Common myeloid progenitor, CD34-positive (primary cell): ENCODE measurements at regions not wholly inside any gene's neighbourhood (a gene's known extent, or its start where the extent isn't known, plus 50 kb on each side); places are given as distances from the start of the nearest gene placed in this dataset.

ENCODE experiments used
- CTCF ChIA-PET: fragments of 350-600 bp; sonication (Branson Sonifier 250); formaldehyde crosslinking; loops from one replicate; lab custom pipeline; 2021; ENCODE audit warnings: antibody characterized with exemption; lab: Charles Lee
- POLR2A ChIA-PET: fragments of 350-600 bp; sonication (Branson Sonifier 250); formaldehyde crosslinking; loops from one replicate; lab custom pipeline; 2021; ENCODE audit warnings: antibody characterized with exemption; lab: Charles Lee
- DNase-seq, 3 donors: peaks; one replicate each; pipeline versions ENCODE4 v3.0.0 to v3.0.0-alpha.2; 2013
- H3K27ac ChIP-seq, 2 experiments: 1 replicate in 1 of 2; 2 replicates in 1 of 2; pipeline ENCODE4 v1.7.0; 2013; ENCODE audit warnings: inconsistent platforms in 2 of 2, low read length in 2 of 2, mild to moderate bottlenecking in 2 of 2, low read depth in 1 of 2, moderate library complexity in 1 of 2; ENCODE audit not compliant: severe bottlenecking in 2 of 2, insufficient read depth in 1 of 2, poor library complexity in 1 of 2
- H3K27me3 ChIP-seq, 5 experiments: replicated peaks in 2 of 5; 1 replicate in 3 of 5; 2 replicates in 2 of 5; pipeline versions ENCODE4 v1.6.1 to v1.7.0; 2013; ENCODE audit warnings: low read length in 4 of 5, mild to moderate bottlenecking in 2 of 5, moderate library complexity in 2 of 5, inconsistent platforms in 1 of 5; ENCODE audit not compliant: insufficient read depth in 5 of 5, control insufficient read depth in 4 of 5
- H3K36me3 ChIP-seq, 4 experiments: 1 replicate in 2 of 4; 2 replicates in 2 of 4; pipeline versions ENCODE4 v1.6.1 to v1.7.0; 2013; ENCODE audit warnings: low read length in 3 of 4, control low read depth in 1 of 4, mild to moderate bottlenecking in 1 of 4; ENCODE audit not compliant: control insufficient read depth in 4 of 4, insufficient read depth in 4 of 4
- H3K4me1 ChIP-seq, 4 experiments: 1 replicate in 3 of 4; 2 replicates in 1 of 4; pipeline versions ENCODE4 v1.6.1 to v1.7.1; 2013; ENCODE audit warnings: low read length in 3 of 4, mild to moderate bottlenecking in 3 of 4, control low read depth in 1 of 4, inconsistent platforms in 1 of 4, moderate library complexity in 1 of 4; ENCODE audit not compliant: control insufficient read depth in 4 of 4, insufficient read depth in 4 of 4; ENCODE audit errors: control extremely low read depth in 1 of 4
- H3K4me3 ChIP-seq, 7 experiments: 1 replicate in 4 of 7; 2 replicates in 3 of 7; pipeline versions ENCODE4 v1.5.1 to v1.7.0; 2013; ENCODE audit warnings: mild to moderate bottlenecking in 7 of 7, low read length in 6 of 7, moderate library complexity in 6 of 7, inconsistent platforms in 2 of 7, low read depth in 2 of 7, control low read depth in 1 of 7; ENCODE audit not compliant: insufficient read depth in 4 of 7, control insufficient read depth in 1 of 7; ENCODE audit errors: extremely low read depth in 1 of 7
- H3K9me3 ChIP-seq, 5 experiments: 1 replicate in 4 of 5; 2 replicates in 1 of 5; pipeline versions ENCODE4 v1.6.1 to v1.7.1; 2013; ENCODE audit warnings: low read length in 4 of 5, mild to moderate bottlenecking in 2 of 5, inconsistent platforms in 1 of 5, low read depth in 1 of 5, moderate library complexity in 1 of 5; ENCODE audit not compliant: control insufficient read depth in 4 of 5, insufficient read depth in 2 of 5; ENCODE audit errors: control extremely low read depth in 1 of 5
- WGBS: methylation state at CpG from one replicate; pipeline ENCODE4 v1.1.5; 2013; ENCODE audit not compliant: insufficient coverage; 5-methylcytosine and 5-hydroxymethylcytosine counted together

DNA sequence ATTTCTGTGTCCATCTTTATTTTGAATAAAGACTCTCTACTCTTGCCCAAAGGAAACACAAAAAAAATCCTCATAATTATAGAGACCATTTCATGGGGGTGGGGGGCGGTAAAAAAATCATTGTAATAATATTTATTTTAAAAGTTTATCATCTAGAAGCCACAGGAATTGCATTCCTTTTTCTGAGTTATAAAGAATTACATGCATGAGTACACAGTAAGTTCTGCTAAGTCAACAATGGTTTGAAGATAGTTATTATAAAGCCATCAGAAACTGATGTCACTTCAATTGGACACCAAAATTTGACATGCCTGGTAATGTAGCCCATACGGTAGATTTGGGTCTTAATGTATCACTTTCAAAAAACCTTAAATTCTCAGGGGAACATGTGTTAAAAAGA, 478.1 kb upstream of the NR5A2 start:
- peaks cover 0 to 5% (median 3%) of the 10 kb centered on the region in 4 experiments for H3K4me1 ChIP-seq
- H3K27ac ChIP-seq = no peak overlapping the region
- ChIA-PET POLR2A (no interaction called here), CTCF (interaction anchor here (0.9 to 1.8 kb wide), 6 partner anchors 612 to 793 kb away, joined by 3 to 9 read pairs (median 4); no protein-coding TSS in a partner anchor)
- no peak for DNase-seq
- no peak overlapping the region for H3K4me3 ChIP-seq
- H3K27me3 ChIP-seq = no peaks in the 10 kb centered on the region
- WGBS = no CpG with 5 or more reads among the region's 2 CpGs
- no peaks in the 10 kb centered on the region for H3K9me3 ChIP-seq
- H3K36me3 ChIP-seq = no peaks in the 10 kb centered on the region

DNA sequence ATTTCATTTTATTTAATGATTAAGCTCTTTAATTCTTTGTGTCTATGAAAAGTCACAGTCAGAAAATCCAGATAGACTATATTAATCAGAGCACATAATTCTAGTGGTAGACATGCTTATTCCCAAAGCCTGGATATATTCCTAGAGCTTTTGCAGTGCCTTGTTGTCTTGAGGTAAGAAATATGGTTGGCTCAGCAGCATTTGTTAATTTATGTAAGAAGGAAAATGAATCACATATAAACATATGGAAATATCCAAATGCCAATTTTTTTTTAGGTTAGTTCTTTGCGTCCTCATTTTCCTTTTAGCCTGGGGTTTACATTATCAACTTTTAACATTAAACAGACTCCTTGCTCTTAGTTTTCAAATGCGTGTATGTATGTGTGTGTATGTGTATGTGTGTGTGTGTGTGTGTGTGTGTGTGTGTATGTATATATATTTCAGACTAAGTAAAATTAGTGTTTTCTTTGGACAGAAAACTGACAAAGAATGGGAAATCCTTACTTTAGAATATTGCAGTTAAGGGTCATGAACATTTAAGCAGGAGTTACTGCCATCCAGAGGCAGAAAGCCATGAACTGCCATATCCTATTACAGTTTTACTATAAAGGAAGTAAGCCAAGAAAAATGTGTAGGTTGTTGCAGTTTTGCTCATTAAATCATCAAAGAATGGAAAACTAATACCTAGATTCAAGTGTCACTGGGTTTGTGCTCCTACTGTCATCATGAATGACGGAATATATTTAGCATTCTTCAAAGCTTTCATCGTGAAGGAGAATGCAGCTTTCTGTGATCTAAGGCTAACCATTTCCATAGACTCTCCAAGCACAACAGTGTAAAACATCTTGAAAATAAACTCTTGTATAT, 477.1 kb upstream of the NR5A2 start:
- Histone ChIP-seq H3K4me1 (peaks cover 0 to 5% (median 3%) of the 10 kb centered on the region in 4 experiments), H3K36me3 (no peaks in the 10 kb centered on the region), H3K27me3 (no peaks in the 10 kb centered on the region), H3K4me3 (no peak overlapping the region), H3K27ac (no peak overlapping the region), H3K9me3 (no peaks in the 10 kb centered on the region)
- peak; percentile 17 to 61 (median 48) for DNase-seq
- POLR2A ChIA-PET = no interaction called here
- 92% methylated on average over 2 of the region's 4 CpGs for WGBS
- CTCF ChIA-PET = interaction anchor here (0.7 to 1.8 kb wide), 14 partner anchors 13 to 794 kb away, joined by 3 to 9 read pairs (median 4); no protein-coding TSS in a partner anchor

DNA sequence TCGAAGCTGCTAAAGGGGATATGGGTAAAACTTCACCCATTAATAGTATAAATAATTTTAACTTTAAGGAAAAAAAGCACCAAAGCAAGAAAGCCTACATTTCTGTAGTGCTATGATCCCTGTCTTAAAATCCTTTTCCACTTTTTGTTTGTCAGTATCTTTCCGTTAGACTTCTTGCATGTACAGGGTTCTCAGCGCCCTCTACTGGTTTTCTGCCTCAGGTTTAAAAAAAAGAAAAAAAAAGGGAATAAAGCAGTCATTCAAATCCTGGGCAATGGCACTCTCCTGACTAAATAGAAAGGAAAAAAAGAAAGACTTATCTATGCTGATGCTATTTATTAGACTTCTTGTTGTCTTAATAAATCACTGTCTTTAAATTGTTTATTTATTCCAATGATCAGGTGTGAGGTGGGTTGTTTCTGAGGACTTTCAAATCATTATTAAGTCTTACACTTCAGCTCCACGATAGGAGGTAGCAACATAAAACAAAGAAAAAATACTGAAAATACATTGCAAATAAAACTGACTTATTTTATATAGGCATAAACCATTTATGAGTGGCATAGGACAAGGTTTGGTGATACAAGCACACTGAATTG, 475.4 kb upstream of the NR5A2 start:
- peaks cover 0 to 5% (median 3%) of the 10 kb centered on the region in 4 experiments for H3K4me1 ChIP-seq
- ChIA-PET POLR2A (no interaction called here), CTCF (interaction anchor here (0.8 to 1.7 kb wide), 7 partner anchors 23 to 793 kb away, joined by 3 to 5 read pairs (median 3); no protein-coding TSS in a partner anchor)
- DNase-seq = peak; percentile 82 to 90 (median 86)
- H3K36me3 ChIP-seq = no peaks in the 10 kb centered on the region
- no peaks in the 10 kb centered on the region for H3K9me3 ChIP-seq
- no peak overlapping the region for H3K27ac ChIP-seq
- no peak overlapping the region for H3K4me3 ChIP-seq
- WGBS = no CpG with 5 or more reads among the region's 4 CpGs
- H3K27me3 ChIP-seq = no peaks in the 10 kb centered on the region

DNA sequence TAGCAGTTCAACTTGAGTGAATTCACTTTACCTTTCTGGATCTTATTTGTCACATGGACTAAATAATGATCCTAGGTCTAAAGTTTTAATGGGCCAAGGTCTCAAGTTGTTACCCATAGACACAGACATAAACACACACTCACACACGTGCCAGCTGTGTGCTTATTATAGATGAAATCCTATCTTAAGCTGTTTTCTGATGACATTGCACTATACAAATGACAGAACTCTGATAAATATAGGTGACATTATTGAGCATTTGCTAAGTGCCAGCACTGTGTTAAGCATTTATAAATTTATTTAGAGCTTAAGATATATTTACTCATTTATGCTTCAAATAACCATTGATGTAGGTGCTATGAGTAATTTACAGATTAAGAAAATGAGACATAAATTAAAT, 474.4 kb upstream of the NR5A2 start:
- no peaks in the 10 kb centered on the region for H3K27me3 ChIP-seq
- no peaks in the 10 kb centered on the region for H3K36me3 ChIP-seq
- CTCF ChIA-PET = interaction anchor here (0.7 to 1.1 kb wide), 3 partner anchors 9 to 797 kb away, joined by 3 to 4 read pairs (median 3); no protein-coding TSS in a partner anchor
- POLR2A ChIA-PET = no interaction called here
- WGBS = no CpG with 5 or more reads among the region's 1 CpG
- DNase-seq = no peak
- no peak overlapping the region for H3K4me3 ChIP-seq
- peaks cover 0 to 5% (median 3%) of the 10 kb centered on the region in 4 experiments for H3K4me1 ChIP-seq
- no peaks in the 10 kb centered on the region for H3K9me3 ChIP-seq
- H3K27ac ChIP-seq = no peak overlapping the region

DNA sequence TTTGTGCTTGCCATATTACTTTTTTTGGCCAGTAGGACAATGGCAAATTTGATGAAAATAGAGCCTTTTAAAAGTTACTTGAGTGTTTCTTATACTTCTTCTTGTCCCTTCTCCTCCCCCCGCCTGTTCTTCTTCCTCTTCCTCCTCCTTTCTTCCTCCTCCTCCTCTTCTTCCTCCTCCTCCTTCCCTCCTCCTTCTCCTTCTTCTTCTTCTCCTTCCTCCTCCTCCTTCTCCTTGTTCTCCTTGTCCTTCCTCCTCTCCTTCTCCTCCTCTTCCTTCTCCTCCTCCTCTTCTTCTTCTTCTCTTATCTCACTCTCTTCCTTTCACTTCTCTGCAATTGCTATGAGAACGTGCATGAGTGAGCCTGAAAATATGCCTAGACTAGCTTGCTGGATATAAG, 466.2 kb upstream of the NR5A2 start:
- H3K36me3 ChIP-seq = no peaks in the 10 kb centered on the region
- WGBS = 100% methylated on average over 1 of the region's 2 CpGs
- POLR2A ChIA-PET = no interaction called here
- CTCF ChIA-PET = no interaction called here
- no peak overlapping the region for H3K27ac ChIP-seq
- DNase-seq = no peak
- H3K4me1 ChIP-seq = no peaks in the 10 kb centered on the region
- H3K4me3 ChIP-seq = no peak overlapping the region
- H3K9me3 ChIP-seq = no peaks in the 10 kb centered on the region
- no peaks in the 10 kb centered on the region for H3K27me3 ChIP-seq

DNA sequence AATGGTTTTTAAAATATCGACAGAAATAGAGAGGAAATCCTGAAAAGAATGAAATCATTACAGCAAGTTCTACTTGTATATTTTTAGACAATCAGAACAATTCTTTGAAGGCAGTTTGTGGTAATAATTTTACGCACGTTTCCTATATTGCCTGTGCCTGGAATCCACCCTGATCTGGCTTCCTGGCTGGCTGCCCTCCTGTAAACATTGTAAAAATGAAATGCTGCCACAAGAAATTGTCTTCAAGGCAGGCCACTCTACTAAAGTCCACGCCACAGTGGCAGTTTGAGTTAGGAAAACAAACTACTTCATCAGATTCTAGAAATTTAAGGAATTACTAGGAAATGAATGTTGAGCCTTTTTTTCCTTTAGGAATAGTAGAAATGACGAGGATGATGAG, 454.5 kb upstream of the NR5A2 start:
- no peak overlapping the region for H3K4me3 ChIP-seq
- peaks cover 0 to 19% (median 10%) of the 10 kb centered on the region in 4 experiments for H3K4me1 ChIP-seq
- no peak overlapping the region for H3K27ac ChIP-seq
- H3K9me3 ChIP-seq = no peaks in the 10 kb centered on the region
- ChIA-PET CTCF (no interaction called here), POLR2A (no interaction called here)
- H3K27me3 ChIP-seq = peaks cover 0 to 1% (median 0%) of the 10 kb centered on the region in 5 experiments
- no peaks in the 10 kb centered on the region for H3K36me3 ChIP-seq
- 0% methylated on average over 2 of the region's 5 CpGs for WGBS
- DNase-seq = peak in 2 of 3 donors; percentile 84 to 85

DNA sequence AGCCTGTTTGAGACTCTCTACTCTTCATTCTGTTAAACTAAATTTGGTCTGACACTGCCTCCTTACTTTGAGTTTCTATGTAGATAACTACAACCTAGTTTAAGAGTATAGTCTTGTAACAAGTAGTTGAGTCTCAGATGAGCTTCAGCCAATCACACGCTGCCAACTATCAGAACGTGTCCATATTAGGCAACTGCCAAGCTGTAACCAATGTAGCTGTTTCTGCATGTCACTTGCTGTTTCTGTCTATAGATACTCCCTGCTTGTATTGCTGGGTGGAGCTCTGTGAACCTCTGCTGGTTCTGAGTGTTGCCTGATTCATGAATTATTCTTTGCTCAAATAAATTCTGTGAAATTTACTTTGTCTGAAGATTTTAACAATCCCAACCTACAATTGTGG, 452.6 kb upstream of the NR5A2 start:
- CTCF ChIA-PET = no interaction called here
- POLR2A ChIA-PET = no interaction called here
- H3K9me3 ChIP-seq = no peaks in the 10 kb centered on the region
- no peak overlapping the region for H3K4me3 ChIP-seq
- peaks cover 0 to 1% (median 0%) of the 10 kb centered on the region in 5 experiments for H3K27me3 ChIP-seq
- H3K36me3 ChIP-seq = no peaks in the 10 kb centered on the region
- WGBS = 100% methylated on average over 2 of the region's 2 CpGs
- H3K27ac ChIP-seq = no peak overlapping the region
- peaks cover 0 to 19% (median 10%) of the 10 kb centered on the region in 4 experiments for H3K4me1 ChIP-seq
- no peak for DNase-seq
